CD4-positive, alpha-beta memory T cell (primary cell): ENCODE measurements at regions not wholly inside any gene's neighbourhood (a gene's known extent, or its start where the extent isn't known, plus 50 kb on each side); places are given as distances from the start of the nearest gene placed in this dataset.

ENCODE experiments used
- CTCF ChIA-PET: fragments of 350-600 bp; sonication (Branson Sonifier 250); formaldehyde crosslinking; loops from one replicate; lab custom pipeline; 2021; ENCODE audit warnings: inconsistent platforms; ENCODE audit not compliant: partially characterized antibody; lab: Charles Lee
- POLR2A ChIA-PET: fragments of 350-600 bp; sonication (Branson Sonifier 250); formaldehyde crosslinking; loops from one replicate; lab custom pipeline; 2021; ENCODE audit not compliant: partially characterized antibody; lab: Charles Lee
- DNase-seq, 5 donors: peaks; one replicate each; pipeline versions ENCODE4 v3.0.0 to v3.0.0-alpha.2; 2020 to 2022; ENCODE audit warnings: mixed read lengths in 1 of 5
- H3K27ac ChIP-seq: one replicate; pipeline ENCODE4 v1.7.0; 2013; ENCODE audit warnings: low read depth, low read length
- H3K27me3 ChIP-seq: 2 replicates; pipeline ENCODE4 v1.7.0; 2013; ENCODE audit warnings: mild to moderate bottlenecking, low read length, moderate library complexity; ENCODE audit not compliant: insufficient read depth
- H3K36me3 ChIP-seq: 2 replicates; pipeline ENCODE4 v1.7.0; 2013; ENCODE audit warnings: mild to moderate bottlenecking, low read length, moderate library complexity; ENCODE audit not compliant: insufficient read depth
- H3K4me1 ChIP-seq: 2 replicates; pipeline ENCODE4 v1.7.0; 2013; ENCODE audit warnings: mild to moderate bottlenecking, low read length, moderate library complexity; ENCODE audit not compliant: insufficient read depth
- H3K4me3 ChIP-seq, 2 donors: one replicate each; pipeline ENCODE4 v1.7.0; 2013; ENCODE audit warnings: low read length in 2 of 2, mild to moderate bottlenecking in 1 of 2
- H3K9me3 ChIP-seq, 2 donors: one replicate each; pipeline ENCODE4 v1.7.0; 2013; ENCODE audit warnings: low read length in 2 of 2, control low read depth in 1 of 2; ENCODE audit not compliant: control insufficient read depth in 1 of 2
- H3K27ac Mint-ChIP-seq, 7 donors: one replicate each; pipeline ENCODE4 v1.8.0; 2020 to 2021; ENCODE audit warnings: mixed read lengths in 7 of 7, mild to moderate bottlenecking in 6 of 7, inconsistent platforms in 3 of 7, moderate library complexity in 3 of 7
- H3K27me3 Mint-ChIP-seq, 2 donors: one replicate each; pipeline ENCODE4 v1.8.0; 2020 to 2021; ENCODE audit warnings: mixed read lengths in 2 of 2
- H3K36me3 Mint-ChIP-seq, 2 donors: one replicate each; pipeline ENCODE4 v1.8.0; 2020 to 2021; ENCODE audit warnings: mixed read lengths in 2 of 2, inconsistent platforms in 1 of 2, mild to moderate bottlenecking in 1 of 2
- H3K4me1 Mint-ChIP-seq, 4 donors: one replicate each; pipeline ENCODE4 v1.8.0; 2020 to 2021; ENCODE audit warnings: mixed read lengths in 4 of 4, mild to moderate bottlenecking in 1 of 4
- H3K4me3 Mint-ChIP-seq, 8 donors: one replicate each; pipeline ENCODE4 v1.8.0; 2020 to 2021; ENCODE audit warnings: mixed read lengths in 8 of 8, mild to moderate bottlenecking in 7 of 8, moderate library complexity in 6 of 8, inconsistent platforms in 3 of 8
- H3K9me3 Mint-ChIP-seq, 8 donors: one replicate each; pipeline ENCODE4 v1.8.0; 2020 to 2021; ENCODE audit warnings: mixed read lengths in 8 of 8, mild to moderate bottlenecking in 5 of 8, inconsistent platforms in 3 of 8, moderate library complexity in 1 of 8
- intact Hi-C: fragments of 100-400 bp; cut with micrococcal nuclease; formaldehyde crosslinking; loops from one replicate; pipeline ENCODE4 v1.15.1; 2023

DNA sequence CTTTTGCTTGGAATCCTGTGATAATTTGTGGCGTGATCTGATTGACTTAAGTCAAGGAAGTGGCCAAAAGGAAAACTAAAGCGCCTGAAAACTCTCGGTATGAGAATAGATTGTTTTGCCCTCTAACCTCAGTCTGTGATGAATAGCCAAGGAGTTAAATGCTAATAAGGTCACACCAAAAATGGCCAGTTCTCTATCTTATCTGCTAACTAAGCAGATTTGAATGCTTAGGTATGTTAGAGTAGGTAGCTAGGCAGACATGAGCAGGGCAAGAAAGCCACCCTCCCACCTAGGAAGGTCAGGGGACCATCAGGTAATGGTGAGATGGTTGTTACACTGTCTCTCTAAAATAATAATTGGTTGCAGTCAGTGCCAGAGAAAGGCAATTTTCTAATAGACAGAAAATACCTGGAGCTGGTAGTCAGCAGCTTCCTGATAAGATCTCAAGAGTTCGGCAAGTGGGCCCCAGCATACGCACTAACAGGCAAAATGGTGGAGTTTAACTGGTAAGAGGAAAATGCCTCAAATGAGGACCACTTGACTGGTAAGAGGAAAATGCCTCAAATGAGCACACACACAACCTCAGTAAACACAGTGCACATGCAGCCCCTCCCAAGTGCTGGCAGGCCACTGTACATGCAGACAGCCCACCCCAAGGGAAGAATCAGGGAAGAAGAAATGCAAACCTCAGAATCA lies 468.4 kb downstream of the MBD2 start:
- ChIA-PET POLR2A (no interaction called here), CTCF (no interaction called here)
- H3K4me1 ChIP-seq = no peaks in the 10 kb centered on the region
- intact Hi-C loops = no loop called here
- no peaks in the 10 kb centered on the region for H3K36me3 ChIP-seq
- Mint-ChIP-seq H3K4me1 (no peaks in the 10 kb centered on the region), H3K9me3 (peaks cover 0 to 11% (median under 1%) of the 10 kb centered on the region in 8 donors), H3K27ac (no peak overlapping the region), H3K27me3 (no peaks in the 10 kb centered on the region), H3K36me3 (no peaks in the 10 kb centered on the region), H3K4me3 (no peak overlapping the region)
- H3K27me3 ChIP-seq = no peaks in the 10 kb centered on the region
- no peak overlapping the region for H3K4me3 ChIP-seq
- no peak overlapping the region for H3K27ac ChIP-seq
- no peak for DNase-seq
- no peaks in the 10 kb centered on the region for H3K9me3 ChIP-seq

DNA sequence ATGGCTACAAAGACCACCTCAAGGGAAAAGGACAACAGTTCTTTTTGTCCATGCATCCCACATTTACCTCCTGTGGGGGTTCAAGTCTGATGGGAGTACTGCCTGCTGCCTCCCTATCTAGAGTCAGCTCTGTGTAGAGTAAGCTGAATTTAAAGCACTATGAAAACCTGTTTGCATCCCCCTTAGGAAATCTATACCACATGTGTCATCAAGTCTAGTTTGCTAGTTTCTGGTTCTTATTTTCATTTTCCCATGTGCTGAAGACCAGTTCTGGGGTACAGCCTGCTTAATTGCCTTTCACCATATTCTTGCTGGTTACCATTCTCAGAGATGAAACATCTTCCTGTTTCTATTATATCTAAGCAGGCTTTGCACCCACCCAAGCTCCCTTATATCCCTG lies 470.3 kb downstream of the MBD2 start:
- no peaks in the 10 kb centered on the region for H3K4me1 ChIP-seq
- CTCF ChIA-PET = no interaction called here
- no peaks in the 10 kb centered on the region for H3K9me3 ChIP-seq
- intact Hi-C loops = no loop called here
- DNase-seq = no peak
- Mint-ChIP-seq H3K9me3 (peaks cover 0 to 9% (median 0%) of the 10 kb centered on the region in 8 donors), H3K36me3 (no peaks in the 10 kb centered on the region), H3K27me3 (no peaks in the 10 kb centered on the region), H3K4me3 (no peak overlapping the region), H3K4me1 (no peaks in the 10 kb centered on the region), H3K27ac (no peak overlapping the region)
- H3K4me3 ChIP-seq = no peak overlapping the region
- no peaks in the 10 kb centered on the region for H3K36me3 ChIP-seq
- no peaks in the 10 kb centered on the region for H3K27me3 ChIP-seq
- H3K27ac ChIP-seq = no peak overlapping the region
- POLR2A ChIA-PET = no interaction called here

DNA sequence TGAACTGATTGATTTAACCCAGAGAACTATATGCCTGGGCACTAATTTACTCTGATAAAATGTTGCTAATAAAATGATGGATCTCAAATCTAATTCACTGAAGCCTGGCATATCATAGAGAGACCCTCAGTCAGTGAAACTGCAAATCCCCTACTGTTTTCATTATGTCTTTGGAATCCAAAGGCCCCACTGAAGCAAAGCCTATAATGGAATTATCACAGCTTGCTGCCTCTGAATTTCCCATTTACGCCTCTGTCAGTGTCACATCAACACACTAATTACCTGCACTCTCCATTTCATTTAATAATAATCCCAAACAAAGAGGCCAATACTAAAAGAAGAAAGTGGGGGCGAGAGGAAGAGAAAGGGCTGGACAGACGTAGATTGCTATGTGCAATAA lies 470.9 kb downstream of the MBD2 start:
- H3K36me3 Mint-ChIP-seq = no peaks in the 10 kb centered on the region
- ChIA-PET CTCF (no interaction called here), POLR2A (no interaction called here)
- Histone ChIP-seq H3K36me3 (no peaks in the 10 kb centered on the region), H3K27ac (no peak overlapping the region), H3K4me1 (no peaks in the 10 kb centered on the region), H3K4me3 (no peak overlapping the region), H3K9me3 (no peaks in the 10 kb centered on the region), H3K27me3 (no peaks in the 10 kb centered on the region)
- peaks cover 0 to 6% (median 0%) of the 10 kb centered on the region in 8 donors for H3K9me3 Mint-ChIP-seq
- intact Hi-C loops = no loop called here
- no peaks in the 10 kb centered on the region for H3K27me3 Mint-ChIP-seq
- no peak overlapping the region for H3K4me3 Mint-ChIP-seq
- DNase-seq = no peak
- H3K4me1 Mint-ChIP-seq = no peaks in the 10 kb centered on the region
- no peak overlapping the region for H3K27ac Mint-ChIP-seq

DNA sequence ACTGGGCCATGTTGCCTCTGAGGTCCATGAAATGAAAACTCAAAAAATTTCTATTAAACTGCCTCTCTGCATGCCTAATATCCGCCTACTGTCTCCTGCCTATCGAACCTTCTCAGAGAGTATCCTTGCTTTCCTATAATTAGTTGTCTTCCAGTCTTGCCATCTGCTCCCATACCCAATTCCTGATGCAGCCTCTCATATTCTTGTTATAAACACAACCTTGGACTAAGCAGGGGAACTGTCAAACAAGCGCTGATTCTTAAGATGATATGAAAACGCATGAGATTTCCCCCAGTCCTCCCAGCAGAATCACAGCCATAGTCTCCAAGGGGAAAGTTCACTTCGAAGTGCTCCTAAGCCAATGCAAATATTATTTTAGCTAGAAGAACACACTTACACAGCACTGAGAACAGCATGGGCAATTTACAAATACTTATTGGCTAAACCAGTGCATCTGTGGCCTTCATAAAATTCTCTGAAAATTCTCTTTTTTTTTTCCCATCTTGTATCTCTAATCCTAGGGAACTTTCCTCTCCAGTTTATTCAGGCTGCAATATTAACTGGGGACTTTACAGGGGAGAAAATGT lies 471.6 kb downstream of the MBD2 start:
- Histone ChIP-seq H3K4me1 (no peaks in the 10 kb centered on the region), H3K36me3 (no peaks in the 10 kb centered on the region), H3K27me3 (no peaks in the 10 kb centered on the region), H3K9me3 (no peaks in the 10 kb centered on the region), H3K4me3 (no peak overlapping the region), H3K27ac (no peak overlapping the region)
- Mint-ChIP-seq H3K9me3 (peaks cover 0 to 6% (median 0%) of the 10 kb centered on the region in 8 donors), H3K4me1 (no peaks in the 10 kb centered on the region), H3K4me3 (no peak overlapping the region), H3K36me3 (no peaks in the 10 kb centered on the region), H3K27me3 (no peaks in the 10 kb centered on the region), H3K27ac (no peak overlapping the region)
- intact Hi-C loops = no loop called here
- ChIA-PET POLR2A (no interaction called here), CTCF (no interaction called here)
- no peak for DNase-seq

DNA sequence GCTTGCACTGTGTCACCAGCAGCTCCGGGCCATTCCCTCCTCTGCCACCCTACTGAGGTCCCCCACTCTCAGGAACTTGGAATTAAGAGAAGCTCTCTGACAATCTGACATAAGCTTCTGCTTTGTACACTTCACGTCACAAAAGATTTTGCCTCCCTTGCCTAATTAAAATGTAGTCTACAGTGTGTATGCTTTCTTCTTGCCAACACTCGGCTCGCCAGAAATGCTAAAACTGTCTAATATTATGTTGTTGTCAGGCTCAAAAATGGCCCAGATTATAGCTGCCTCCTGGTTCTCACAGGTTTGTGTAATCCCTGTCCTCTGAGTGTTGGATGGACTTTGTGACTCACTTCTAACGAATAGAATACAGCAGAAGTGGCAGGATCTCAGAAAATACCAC lies 474.7 kb downstream of the MBD2 start:
- ChIA-PET CTCF (no interaction called here), POLR2A (no interaction called here)
- H3K9me3 ChIP-seq = no peaks in the 10 kb centered on the region
- no peaks in the 10 kb centered on the region for H3K27me3 ChIP-seq
- no peak overlapping the region for H3K4me3 ChIP-seq
- intact Hi-C loops = no loop called here
- no peaks in the 10 kb centered on the region for H3K36me3 ChIP-seq
- Mint-ChIP-seq H3K27me3 (no peaks in the 10 kb centered on the region), H3K27ac (no peak overlapping the region), H3K4me1 (no peaks in the 10 kb centered on the region), H3K9me3 (peaks cover 0 to 8% (median under 1%) of the 10 kb centered on the region in 8 donors), H3K36me3 (no peaks in the 10 kb centered on the region), H3K4me3 (no peak overlapping the region)
- DNase-seq = no peak
- H3K27ac ChIP-seq = no peak overlapping the region
- no peaks in the 10 kb centered on the region for H3K4me1 ChIP-seq

DNA sequence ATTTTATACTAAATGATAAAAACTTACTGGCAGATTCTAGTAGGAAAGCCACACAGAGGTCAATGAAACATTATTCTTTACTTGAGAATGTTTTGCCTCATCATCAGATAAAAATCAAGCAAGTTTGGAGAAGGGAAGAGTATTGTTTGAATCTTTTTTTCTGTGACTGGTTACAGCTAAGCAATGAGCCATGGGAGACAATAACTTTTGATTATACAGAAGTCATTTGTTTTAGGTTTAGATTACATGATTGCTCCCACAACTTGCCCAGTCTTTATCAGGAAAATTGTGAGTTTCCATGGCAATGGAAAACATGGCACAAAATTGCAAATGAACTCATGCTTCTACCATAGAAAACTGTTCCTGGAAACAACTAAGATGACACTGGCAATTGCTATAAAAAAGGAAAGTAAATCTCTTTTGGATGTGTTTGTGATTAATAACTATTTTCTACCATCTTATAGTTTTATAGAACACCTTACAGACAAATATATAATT lies 476.8 kb downstream of the MBD2 start:
- DNase-seq = no peak
- Mint-ChIP-seq H3K4me1 (no peaks in the 10 kb centered on the region), H3K27me3 (no peaks in the 10 kb centered on the region), H3K4me3 (no peak overlapping the region), H3K27ac (no peak overlapping the region), H3K9me3 (peaks cover 0 to 8% (median under 1%) of the 10 kb centered on the region in 8 donors), H3K36me3 (no peaks in the 10 kb centered on the region)
- CTCF ChIA-PET = no interaction called here
- no peaks in the 10 kb centered on the region for H3K36me3 ChIP-seq
- H3K4me3 ChIP-seq = no peak overlapping the region
- H3K9me3 ChIP-seq = no peaks in the 10 kb centered on the region
- no peak overlapping the region for H3K27ac ChIP-seq
- intact Hi-C loops = no loop called here
- no peaks in the 10 kb centered on the region for H3K27me3 ChIP-seq
- H3K4me1 ChIP-seq = no peaks in the 10 kb centered on the region
- POLR2A ChIA-PET = no interaction called here

DNA sequence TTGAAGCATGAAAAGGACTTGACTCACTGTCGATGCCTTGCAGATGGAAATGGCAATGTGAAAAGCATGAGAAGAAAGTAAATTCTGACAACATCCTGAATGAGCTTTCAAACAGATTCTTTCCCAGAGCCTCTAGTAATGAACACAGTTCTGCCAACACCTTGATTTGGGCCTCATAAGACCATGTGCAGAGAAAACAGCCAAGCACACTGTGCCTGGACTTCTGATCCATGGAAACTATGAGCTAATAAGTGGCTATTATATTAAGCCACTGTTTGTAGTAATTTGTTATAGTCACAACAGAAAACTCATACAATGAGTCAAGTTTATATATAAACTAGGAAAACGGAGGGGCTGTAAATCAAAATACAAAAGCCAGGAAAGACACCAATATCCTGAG lies 477.3 kb downstream of the MBD2 start:
- no peaks in the 10 kb centered on the region for H3K4me1 Mint-ChIP-seq
- CTCF ChIA-PET = no interaction called here
- H3K4me3 ChIP-seq = no peak overlapping the region

More for the DNA sequence above, 477.3 kb downstream of the MBD2 start:
- H3K36me3 ChIP-seq = no peaks in the 10 kb centered on the region
- H3K9me3 ChIP-seq = no peaks in the 10 kb centered on the region
- no peak overlapping the region for H3K4me3 Mint-ChIP-seq
- POLR2A ChIA-PET = no interaction called here
- no peaks in the 10 kb centered on the region for H3K36me3 Mint-ChIP-seq
- no peak for DNase-seq
- H3K27ac ChIP-seq = no peak overlapping the region
- intact Hi-C loops = no loop called here
- no peaks in the 10 kb centered on the region for H3K27me3 Mint-ChIP-seq
- H3K4me1 ChIP-seq = no peaks in the 10 kb centered on the region
- H3K27ac Mint-ChIP-seq = no peak overlapping the region
- H3K9me3 Mint-ChIP-seq = peaks cover 0 to 8% (median 2%) of the 10 kb centered on the region in 8 donors
- H3K27me3 ChIP-seq = no peaks in the 10 kb centered on the region
